NCI-H748 (cell line): ENCODE measurements at regions not wholly inside any gene's neighbourhood (a gene's known extent, or its start where the extent isn't known, plus 50 kb on each side); places are given as distances from the start of the nearest gene placed in this dataset.
"Not testable (repeated sequence)": the region's sequence is repeated elsewhere in the genome, so short reads cannot be mapped to it uniquely, and the experiment has no call there.

Experiments
- DNase-seq: peaks from one replicate; lab custom pipeline; 2025; ENCODE audit not compliant: unreplicated experiment; lab: John Stamatoyannopoulos, UW

DNA sequence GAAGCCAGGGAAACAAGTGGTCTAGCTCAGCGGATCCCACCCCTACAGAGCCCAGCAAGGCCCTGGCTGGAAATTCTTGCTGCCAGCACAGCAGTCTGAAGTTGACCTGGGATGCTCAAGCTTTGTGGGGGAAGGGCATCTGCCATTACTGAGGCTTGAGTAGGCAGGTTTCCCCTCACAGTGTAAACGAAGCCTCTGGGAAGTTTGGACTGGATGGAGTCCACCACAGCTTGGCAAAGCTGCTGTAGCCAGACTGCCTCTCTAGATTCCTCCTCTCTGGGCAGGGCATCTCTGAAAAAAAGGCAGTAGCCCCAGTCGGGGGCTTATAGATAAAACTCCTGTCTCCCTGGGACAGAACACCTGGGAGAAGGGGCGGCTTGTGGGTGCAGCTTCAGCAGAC, 365.9 kb upstream of the SALL1 start:
- not testable (repeated sequence) for DNase-seq

DNA sequence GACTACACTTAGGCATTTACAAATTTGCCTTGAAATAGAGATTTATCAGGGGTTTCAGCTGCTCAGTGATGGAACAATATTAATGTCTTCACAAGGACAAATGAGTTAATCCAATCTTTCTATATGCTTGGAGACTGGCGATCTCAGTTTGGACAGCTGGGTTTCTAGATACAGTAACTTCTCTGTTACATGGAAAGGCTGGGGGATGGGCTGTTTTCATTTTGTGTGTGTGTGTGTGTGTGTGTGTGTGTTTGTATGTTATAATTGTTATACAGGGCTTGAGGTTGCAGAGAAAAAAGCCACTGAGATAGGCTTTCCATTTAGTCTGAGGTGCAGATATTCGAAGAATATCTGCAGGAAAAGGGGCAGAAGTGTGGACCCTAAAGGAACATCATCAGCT, 359.3 kb upstream of the SALL1 start:
- DNase-seq, result no peak

DNA sequence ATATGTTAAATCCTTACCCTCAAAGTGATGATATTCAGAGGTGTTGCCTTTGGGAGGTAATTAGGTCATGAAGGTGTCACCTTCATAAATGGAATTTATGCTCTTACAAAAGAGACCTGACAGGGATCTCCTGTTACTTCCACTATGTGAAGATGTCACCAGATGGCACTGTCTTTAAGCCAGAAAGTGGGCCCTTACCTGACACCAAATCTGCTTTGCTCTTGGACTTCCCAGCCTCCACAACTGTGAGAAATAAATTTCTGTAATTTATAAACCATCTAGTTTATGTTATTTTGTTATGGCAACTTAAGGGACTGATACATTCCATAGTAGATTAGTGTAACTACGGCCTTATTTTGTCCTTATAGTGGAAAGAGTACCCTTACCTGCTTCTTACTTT, 358.3 kb upstream of the SALL1 start:
- DNase-seq, result no peak

DNA sequence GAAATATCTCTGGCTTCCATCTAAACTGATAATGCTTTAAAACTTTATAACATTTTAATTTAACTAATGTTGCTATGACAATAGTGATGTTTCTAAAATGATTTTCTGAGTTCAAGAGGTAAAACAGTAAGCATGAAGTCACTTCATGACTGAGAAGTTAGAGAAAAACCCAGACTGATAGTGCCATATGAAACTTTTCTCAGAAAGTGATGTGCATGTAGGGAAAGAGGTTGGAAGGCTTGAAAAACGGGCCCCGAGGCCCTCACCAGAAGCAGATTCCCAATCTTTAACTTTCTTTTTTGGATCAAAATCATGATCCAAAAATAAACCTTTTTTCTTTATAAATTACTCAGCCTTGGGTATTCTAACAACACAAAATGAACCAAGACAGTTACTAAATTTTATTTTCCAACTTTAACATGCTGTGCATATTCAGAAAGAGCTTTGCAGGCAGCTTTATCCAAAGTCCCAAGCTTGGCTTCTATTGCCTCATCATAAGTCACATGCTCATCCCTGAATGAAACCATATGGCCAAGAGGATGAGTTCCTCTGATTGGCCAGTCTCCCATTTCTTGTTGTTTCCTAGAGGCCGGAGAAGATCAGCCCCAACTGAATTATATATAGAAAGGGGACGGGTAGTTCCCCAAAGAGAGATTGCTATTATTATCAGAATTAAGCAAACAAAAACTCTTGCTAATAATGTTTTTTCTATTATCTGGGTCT, 357.6 kb upstream of the SALL1 start:
- no peak for DNase-seq

DNA sequence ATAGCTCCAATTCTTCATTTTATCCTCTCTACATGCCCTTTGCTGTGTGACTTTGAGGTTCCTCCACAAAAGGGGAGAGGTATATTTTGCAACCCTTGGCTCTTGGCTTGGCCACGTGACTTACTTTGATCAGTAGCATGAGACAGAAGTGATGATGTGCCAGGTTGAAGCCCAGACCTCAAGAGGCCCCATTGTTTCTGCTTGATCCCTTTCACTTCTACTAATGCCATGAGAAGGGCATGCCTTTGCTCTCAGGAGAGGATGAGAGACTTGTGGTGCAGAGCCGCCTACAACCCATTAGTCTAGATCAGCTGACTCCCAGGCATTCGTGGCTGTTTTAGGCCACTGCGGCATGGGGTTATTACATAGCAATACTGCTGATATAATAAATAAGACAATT, 356.2 kb upstream of the SALL1 start:
- DNase-seq, result no peak

DNA sequence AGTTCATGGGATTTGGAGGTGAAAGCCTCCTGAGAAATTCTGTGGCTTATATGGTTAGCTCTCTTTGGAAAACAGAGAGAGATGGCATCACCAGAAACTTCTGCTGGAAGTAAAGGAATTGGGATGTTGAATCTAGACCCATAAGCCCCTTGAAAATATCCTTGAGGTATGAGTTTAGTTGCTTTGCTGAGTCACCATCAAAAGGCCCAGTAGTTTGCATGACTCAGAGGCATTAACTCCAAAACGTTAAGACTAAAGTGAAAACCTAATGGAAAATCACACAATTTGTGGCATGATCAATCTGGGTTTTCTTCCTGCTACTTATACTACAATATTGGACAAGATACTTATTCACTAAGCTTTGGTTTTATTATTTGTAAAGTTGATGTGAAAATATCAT, 349.2 kb upstream of the SALL1 start:
- no peak for DNase-seq

DNA sequence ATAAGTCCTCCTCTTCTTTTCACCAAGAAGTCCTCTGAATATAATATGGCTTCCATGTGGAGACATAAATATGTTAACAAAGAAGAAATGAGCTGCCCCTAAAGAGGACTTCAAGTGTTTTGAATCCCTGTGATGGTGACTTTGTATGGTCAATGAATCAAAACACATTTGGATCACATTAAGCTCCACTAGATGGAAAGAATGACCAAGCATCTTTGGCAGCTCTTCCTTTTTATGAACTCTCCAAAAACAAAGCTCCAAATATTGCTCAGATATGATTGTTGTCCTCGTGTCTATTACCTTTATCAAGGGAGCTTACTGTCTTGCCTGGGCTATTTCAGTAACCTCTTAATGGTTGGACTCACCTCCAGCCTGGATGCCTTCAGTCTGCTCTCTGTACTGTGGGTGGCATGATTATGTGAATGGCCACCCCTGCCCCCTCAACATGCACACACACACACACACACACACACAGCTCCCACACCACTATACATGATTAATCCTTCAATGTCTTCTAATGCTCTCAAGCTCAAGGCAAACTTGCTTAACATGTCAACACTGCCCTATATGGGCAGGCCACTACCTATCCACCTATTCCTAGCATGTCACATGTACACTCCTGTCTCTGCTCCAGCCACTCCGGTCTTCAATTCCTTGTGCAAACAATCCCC, 346.6 kb upstream of the SALL1 start:
- no peak for DNase-seq

DNA sequence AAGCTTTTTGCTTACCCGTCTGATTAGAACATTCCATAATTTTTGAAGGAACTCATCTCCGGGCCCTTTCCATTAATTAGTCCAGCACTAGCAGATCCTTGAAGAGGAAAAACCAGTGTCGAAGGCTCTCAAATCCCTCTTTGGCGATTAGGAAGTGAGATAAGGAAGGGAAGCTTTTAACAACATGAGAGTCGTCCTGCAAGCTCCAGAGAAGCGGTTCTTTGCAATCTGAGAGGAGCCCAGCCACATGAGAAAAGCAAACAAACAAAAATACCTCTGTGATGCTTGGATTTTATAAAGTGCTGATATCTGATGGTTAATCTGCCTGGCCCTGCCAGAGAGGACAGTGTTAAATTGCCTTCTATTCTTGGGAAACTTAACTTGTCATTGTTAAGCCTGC, 339.8 kb upstream of the SALL1 start:
- no peak for DNase-seq

DNA sequence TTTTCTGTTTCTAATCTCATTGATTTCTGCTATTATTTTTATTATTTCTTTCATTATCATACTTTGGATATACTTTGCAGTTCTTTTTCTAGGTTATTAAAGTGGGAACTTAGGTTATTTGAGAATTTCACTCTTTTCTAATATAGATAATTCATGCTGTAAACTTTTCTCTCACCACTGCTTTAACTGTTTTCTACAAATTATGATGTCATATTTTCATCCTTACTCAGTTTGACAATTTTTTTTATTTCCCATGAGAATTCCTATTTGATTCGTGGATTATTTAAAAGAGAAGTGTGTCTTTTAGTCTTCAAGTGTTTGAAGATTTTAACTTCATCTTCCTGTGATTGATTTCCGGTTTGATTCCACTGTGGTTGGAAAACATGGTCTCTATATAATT, 336.8 kb upstream of the SALL1 start:
- no peak for DNase-seq

DNA sequence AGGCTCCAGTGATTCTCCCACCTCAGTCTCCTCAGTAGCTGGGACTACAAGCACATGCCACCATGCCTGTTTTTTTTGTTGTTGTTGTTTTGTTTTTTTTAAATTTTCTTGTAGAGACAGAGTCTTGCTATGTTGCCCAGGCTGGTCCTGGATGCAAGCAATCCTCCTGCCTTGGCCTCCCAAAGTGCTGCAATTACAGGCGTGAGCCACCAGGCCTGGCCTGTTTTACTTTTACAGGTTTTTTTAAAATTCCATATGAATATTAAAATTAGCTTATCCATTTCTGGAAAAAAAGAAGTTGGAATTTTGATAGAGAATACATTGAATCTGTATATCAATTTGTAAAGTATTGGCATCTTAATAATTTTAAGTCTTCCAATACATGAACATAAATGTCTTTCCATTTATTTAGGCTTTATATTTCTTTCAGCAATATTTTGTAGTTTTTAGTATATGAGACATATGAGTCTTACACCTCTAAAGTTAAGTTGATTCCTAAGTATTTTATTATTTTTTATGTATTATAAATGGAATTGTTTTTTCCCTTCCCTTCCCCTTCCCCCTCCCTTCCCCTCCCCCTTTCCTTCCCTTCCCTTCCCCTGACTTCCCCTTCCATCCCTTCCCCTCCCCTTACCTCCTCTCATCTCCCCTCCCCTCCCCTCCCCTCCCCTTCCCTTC, 323.5 kb upstream of the SALL1 start:
- DNase-seq, result no peak

DNA sequence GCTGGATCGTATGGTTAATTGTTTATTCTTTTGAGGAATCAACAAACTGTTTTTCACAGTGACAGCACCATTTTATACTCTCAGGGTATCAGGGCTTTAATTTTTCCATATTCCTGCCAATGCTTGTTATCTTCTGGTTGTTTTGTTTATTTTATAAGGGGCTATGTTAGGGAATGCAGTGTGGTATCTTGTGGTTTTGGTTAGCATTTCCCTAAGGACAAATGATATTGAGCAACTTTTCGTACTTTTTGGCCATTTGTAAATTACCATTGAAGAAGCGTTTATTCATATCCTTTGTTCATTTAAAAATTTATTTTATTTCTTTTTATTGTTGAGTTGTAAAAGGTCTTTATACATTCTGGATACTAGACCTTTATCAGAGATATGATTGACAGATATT, 322.0 kb upstream of the SALL1 start:
- no peak for DNase-seq

DNA sequence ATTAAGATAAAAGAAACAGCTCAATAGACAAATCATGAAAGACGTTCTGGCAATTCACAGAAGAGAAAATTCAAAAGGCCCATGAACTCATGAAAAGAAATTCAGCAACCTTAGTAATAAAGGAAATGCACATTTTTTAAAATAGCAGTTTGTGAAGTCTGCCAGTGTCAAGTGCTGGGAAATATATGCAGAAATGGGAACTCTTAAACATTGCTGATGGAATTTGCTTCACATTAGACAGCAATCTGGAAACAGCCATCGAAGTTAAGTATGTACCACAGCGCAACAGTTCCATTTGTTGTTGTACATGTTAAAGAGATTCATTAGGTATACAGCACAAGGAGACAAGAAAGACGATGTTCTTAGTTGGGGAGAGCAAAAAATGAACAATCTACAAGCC, 319.4 kb upstream of the SALL1 start:
- no peak for DNase-seq

DNA sequence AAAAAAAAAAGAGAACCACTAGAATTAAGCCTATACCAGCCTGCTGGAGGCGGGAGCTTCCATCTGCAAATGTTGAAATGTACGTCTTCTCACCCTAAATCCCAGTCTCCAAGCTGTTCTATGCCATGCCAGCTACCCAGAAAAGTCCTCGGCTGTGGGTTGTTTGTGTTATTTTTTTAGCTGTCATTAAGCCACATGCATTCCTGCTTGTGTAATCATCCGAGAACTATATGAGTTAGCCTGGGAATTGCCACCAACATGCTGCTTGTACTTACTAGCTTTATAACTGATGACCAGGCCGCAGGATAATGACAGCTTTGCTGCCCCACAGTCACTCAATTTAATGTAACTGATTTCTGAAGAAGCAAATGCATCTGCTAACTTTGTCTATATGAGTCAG, 313.9 kb upstream of the SALL1 start:
- no peak for DNase-seq

DNA sequence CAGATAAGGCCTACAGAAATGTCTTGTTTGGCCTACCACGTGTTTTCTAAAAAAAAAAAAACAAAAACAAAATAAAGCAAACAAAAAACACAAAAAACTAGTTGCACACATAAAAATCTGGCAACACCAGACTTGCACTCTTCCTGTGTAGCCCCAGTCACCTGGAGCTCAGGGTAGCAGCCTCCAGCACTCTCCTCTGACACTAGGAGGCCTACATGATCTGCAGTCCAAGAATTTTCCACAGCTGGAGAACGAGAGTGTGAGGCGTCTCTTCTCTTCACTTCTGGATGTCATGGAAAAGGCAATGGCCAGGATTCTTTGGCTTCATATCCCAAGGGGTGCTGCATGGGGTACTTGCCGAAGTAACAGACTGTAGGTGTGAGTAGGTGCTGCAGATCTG, 310.2 kb upstream of the SALL1 start:
- no peak for DNase-seq

DNA sequence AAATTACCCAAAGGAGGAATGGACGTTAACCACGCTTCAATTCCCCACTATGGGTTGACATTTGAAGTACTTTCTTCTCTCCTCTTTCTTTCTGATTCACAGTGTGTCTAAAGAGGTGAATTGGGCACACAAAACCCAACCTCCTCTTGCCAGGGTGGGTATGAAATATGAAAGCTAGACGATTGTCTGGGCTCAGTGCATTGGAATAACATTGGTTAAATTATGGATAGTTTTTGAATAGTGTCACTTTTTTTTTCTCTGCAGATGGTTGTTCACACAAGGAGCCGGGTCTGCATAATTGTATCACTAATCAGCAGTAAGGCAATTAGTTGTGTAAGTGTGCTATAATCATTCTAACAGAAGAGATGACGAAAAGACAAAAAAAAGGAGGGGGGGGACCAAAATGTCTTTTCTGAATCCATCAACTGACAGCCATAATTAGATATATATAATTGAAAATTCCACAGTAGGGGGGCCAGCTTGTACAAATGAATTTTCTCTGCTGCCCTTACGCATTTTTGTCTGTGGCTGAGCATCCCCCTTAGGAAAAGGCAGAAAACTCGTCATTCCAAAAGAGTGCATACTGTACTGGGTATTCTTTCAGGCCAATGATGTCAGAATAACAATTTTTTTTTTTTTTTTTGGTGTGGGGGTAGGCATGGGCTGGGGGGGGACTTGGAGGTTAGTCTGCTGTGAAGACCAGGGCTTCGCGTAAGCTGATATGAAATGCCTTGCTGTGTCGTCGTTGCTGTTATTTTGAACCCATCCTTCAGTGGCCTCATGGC, 307.5 kb upstream of the SALL1 start:
- DNase-seq, result no peak

DNA sequence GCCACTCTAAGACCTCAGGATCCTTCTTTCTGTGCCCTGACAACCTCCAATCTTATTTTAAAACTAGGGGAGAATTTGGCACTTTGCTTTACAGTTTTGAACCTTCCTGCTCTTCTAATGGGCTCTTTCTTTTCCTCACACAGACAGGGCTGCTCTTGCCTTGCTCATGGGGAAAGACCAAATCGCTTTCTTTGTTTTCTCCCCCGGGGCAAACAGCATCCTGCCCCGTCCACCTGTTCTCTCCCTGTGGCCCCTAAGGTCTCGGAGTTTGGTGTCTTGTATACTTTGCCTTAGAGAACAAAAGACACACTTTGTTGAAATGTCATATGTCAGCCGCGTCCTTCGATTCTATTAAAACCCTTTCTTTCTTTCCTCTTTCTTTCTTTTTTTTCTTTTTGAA, 306.7 kb upstream of the SALL1 start:
- DNase-seq, result no peak

DNA sequence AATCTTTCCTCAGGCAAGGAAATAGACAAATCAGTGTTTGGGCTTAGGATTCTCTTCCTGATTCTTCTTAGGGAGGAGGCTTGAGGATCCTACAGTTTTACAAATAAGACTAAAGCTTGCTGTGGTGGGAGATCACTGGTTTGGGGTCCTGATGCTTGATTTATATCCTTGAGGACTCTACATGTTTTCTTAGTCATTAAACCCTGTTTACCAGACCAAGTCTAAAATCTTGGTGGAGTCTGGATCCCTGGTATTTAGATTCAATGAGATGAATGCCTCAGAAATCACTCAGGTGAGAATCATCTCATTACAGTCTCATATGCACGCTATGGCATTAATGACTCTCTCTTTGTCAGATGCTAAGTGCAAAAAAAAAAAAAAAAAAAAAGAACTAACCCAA, 304.3 kb upstream of the SALL1 start:
- DNase-seq, result no peak

DNA sequence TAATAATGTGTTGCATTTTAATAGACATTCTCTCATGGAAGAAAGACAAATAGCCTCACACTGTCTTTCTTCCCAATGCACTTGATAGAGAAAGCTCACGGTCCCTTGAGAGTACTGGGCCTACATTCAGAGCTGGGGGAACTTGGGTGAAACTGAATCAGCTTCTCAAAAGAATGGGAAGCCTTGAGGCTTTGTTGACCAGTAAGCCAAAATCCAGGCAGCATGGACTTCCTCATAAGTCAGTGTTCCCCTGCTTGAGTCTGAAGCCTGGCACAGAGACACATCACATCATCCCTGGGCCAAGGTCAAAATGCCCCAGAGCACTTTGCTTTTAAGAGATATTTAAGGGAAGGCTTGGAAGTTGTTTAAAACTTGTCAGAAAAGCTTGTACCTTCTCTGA, 302.2 kb upstream of the SALL1 start:
- no peak for DNase-seq

DNA sequence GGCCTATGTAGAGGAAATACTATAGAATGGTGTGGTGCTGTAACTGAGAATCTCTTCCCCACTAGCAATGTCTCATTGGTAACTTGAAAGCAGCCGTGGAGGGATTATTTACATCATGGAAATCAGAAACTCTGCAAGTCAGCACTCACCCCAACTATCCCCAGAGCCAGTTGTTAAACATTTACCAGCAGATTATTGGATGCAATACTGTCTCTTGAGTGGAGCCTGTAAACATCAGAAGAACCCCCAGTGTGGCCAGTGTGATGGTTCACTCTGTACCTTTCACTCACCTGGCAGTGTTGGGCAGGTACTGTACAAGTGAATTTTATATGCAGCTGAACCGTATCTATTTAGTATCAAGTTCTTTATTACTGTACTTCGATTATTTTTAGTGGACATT, 299.8 kb upstream of the SALL1 start:
- no peak for DNase-seq

DNA sequence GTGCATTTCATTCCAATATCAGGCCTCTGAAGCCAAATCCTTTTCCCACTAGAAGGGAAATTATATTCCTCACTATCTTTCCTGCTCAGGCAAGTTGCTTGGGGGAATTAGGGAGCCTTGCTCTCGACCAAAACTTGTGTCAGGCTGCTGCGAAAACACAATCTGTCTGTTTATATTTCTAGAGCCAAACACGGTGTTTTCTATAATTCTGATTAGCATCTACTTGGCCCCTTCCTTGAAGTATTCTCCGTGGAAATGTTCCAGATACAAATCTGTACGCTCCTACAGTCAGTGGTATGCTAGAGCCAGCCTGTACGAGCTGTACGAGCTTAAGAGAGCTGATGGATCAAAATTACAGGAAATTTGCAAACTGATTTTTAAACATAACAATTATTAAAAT, 299.3 kb upstream of the SALL1 start:
- DNase-seq, result no peak

DNA sequence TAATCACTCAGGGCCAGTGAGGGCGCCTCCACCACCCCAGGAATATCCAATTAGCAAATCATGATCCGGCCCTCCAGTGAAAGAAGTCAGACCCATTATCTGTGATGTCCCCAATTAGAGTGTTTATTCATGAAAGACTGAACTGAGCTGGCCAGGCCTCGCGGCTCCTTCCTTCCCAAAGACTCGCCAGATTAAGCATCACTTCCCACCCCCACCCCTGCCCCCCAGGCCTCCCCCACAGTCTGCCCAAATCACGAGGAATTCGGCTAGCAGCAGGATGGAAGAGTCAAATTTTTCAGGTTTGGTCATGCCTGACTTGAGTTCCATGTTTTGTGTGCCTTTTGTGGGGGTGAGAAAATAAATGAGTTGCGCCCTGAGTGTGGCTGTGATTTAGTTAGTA, 298.4 kb upstream of the SALL1 start:
- DNase-seq, result no peak

DNA sequence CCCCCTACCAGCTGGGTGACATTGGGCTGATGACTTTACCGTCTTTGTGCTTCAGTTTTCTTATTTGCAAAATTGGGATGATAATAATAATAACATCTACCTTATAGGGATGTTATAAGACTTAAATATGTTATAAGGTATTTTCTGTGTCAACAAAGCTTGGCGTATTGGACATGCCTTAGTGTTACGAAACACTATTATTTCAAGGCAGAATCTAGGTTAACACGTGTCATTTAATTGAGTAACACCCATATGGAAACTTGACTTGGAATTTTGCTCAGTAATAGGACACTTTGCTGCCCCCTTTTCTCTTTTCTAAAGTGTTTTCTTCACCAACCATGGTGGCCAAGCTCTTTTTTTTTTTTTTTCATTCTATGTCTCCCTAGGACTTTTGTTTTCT, 294.2 kb upstream of the SALL1 start:
- no peak for DNase-seq
